ENCODE measurements at regions not wholly inside any gene's neighbourhood (a gene's known extent, or its start where the extent isn't known, plus 50 kb on each side); places are given as distances from the start of the nearest gene placed in this dataset.
"Not testable (repeated sequence)": the region's sequence is repeated elsewhere in the genome, so short reads cannot be mapped to it uniquely, and the experiment has no call there.

GRCh38 chr9:65449886-65450610 is 165.0 kb upstream of the FOXD4L5 start:
- POLR2A ChIA-PET; CTCF ChIA-PET (ENCODE audit: unreplicated experiment): not testable (repeated sequence)

GRCh38 chr9:65449423-65449822 is 164.4 kb upstream of the FOXD4L5 start:
- DNase-seq (ENCODE audit: low spot score), result no peak
- Histone ChIP-seq H3K79me2 (ENCODE audit: insufficient read depth, low read depth, low read length) (no peaks in the 10 kb centered on the region), H3K27ac (ENCODE audit: low read depth, low read length, poor library complexity, severe bottlenecking) (no peak overlapping the region), H3K4me2 (ENCODE audit: low read length) (no peak overlapping the region), H3K36me3 (ENCODE audit: insufficient read depth, low read length) (no peaks in the 10 kb centered on the region), H3K4me1 (ENCODE audit: insufficient read depth, low read length, poor library complexity, severe bottlenecking) (no peaks in the 10 kb centered on the region), H2AFZ (ENCODE audit: low read length) (no peak overlapping the region), H4K20me1 (ENCODE audit: insufficient read depth, low read length) (no peaks in the 10 kb centered on the region), H3K9me3 (ENCODE audit: low read length) (no peaks in the 10 kb centered on the region), H3K4me3 (ENCODE audit: low read depth, low read length, poor library complexity, severe bottlenecking) (no peak overlapping the region), H3K9me2 (ENCODE audit: insufficient read depth, low read length) (no peaks in the 10 kb centered on the region)
- ChIA-PET POLR2A (no interaction called here), CTCF (ENCODE audit: unreplicated experiment) (no interaction called here)
- no peak for TF ChIP-seq EZH2phosphoT487 (IDR thresholded peaks at IDR 0.05; ENCODE audit: borderline replicate concordance, low read depth, low read length)
- TF ChIP-seq, protein P1, sequence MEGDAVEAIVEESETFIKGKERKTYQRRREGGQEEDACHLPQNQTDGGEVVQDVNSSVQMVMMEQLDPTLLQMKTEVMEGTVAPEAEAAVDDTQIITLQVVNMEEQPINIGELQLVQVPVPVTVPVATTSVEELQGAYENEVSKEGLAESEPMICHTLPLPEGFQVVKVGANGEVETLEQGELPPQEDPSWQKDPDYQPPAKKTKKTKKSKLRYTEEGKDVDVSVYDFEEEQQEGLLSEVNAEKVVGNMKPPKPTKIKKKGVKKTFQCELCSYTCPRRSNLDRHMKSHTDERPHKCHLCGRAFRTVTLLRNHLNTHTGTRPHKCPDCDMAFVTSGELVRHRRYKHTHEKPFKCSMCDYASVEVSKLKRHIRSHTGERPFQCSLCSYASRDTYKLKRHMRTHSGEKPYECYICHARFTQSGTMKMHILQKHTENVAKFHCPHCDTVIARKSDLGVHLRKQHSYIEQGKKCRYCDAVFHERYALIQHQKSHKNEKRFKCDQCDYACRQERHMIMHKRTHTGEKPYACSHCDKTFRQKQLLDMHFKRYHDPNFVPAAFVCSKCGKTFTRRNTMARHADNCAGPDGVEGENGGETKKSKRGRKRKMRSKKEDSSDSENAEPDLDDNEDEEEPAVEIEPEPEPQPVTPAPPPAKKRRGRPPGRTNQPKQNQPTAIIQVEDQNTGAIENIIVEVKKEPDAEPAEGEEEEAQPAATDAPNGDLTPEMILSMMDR (conservative IDR thresholded peaks at IDR 0.05; ENCODE audit: low read length), result no peak
- no TSS peak for BruUV-seq (replicated peaks)
- intact Hi-C loops (cut with micrococcal nuclease; ENCODE audit: unreplicated experiment), result no loop called here

More at GRCh38 chr9:65449886-65450610, 165.0 kb upstream of the FOXD4L5 start:
- BruUV-seq (replicated peaks); H3K27ac ChIP-seq (ENCODE audit: low read depth, low read length, poor library complexity, severe bottlenecking); H3K9me3 ChIP-seq (ENCODE audit: low read length); H3K79me2 ChIP-seq (ENCODE audit: insufficient read depth, low read depth, low read length); H4K20me1 ChIP-seq (ENCODE audit: insufficient read depth, low read length); H3K4me1 ChIP-seq (ENCODE audit: insufficient read depth, low read length, poor library complexity, severe bottlenecking); H3K36me3 ChIP-seq (ENCODE audit: insufficient read depth, low read length); H3K4me3 ChIP-seq (ENCODE audit: low read depth, low read length, poor library complexity, severe bottlenecking); H3K9me2 ChIP-seq (ENCODE audit: insufficient read depth, low read length); H3K4me2 ChIP-seq (ENCODE audit: low read length); DNase-seq (ENCODE audit: low spot score); intact Hi-C loops (cut with micrococcal nuclease; ENCODE audit: unreplicated experiment); H2AFZ ChIP-seq (ENCODE audit: low read length): not testable (repeated sequence)

DNA sequence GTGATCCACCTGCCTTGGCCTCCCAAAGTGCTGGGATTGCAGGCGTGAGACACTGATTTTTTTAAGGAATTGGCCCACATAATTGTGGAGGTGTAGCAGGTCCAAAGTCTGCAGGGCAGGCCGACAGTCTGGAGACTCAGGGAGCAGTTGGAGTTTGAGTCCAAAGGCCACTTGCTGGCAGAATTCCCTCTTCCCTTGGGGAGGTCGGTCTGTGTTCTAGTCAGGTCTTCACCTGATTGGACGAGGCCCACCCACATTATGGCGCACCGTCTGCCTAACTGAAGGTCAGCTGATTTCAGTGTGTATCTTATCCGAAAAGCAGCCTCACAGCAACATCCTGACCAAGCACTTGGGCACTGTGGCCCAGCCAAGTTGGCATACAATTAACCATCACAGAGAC is 162.1 kb upstream of the FOXD4L5 start:
- POLR2A ChIA-PET; CTCF ChIA-PET (ENCODE audit: unreplicated experiment); BruUV-seq (replicated peaks): not testable (repeated sequence)

GRCh38 chr9:65445991-65446390 is 161.0 kb upstream of the FOXD4L5 start:
- BruUV-seq (replicated peaks); DNase-seq (ENCODE audit: low spot score); H3K9me3 ChIP-seq (ENCODE audit: low read length); H3K9me2 ChIP-seq (ENCODE audit: insufficient read depth, low read length); H3K4me1 ChIP-seq (ENCODE audit: insufficient read depth, low read length, poor library complexity, severe bottlenecking); POLR2A ChIA-PET; intact Hi-C loops (cut with micrococcal nuclease; ENCODE audit: unreplicated experiment); CTCF ChIA-PET (ENCODE audit: unreplicated experiment); H3K79me2 ChIP-seq (ENCODE audit: insufficient read depth, low read depth, low read length); H3K27ac ChIP-seq (ENCODE audit: low read depth, low read length, poor library complexity, severe bottlenecking); H3K36me3 ChIP-seq (ENCODE audit: insufficient read depth, low read length); H2AFZ ChIP-seq (ENCODE audit: low read length); H4K20me1 ChIP-seq (ENCODE audit: insufficient read depth, low read length); H3K4me2 ChIP-seq (ENCODE audit: low read length); H3K4me3 ChIP-seq (ENCODE audit: low read depth, low read length, poor library complexity, severe bottlenecking): not testable (repeated sequence)

More for the DNA sequence above, 162.1 kb upstream of the FOXD4L5 start:
- H4K20me1 ChIP-seq (ENCODE audit: insufficient read depth, low read length); DNase-seq (ENCODE audit: low spot score); H3K79me2 ChIP-seq (ENCODE audit: insufficient read depth, low read depth, low read length); intact Hi-C loops (cut with micrococcal nuclease; ENCODE audit: unreplicated experiment); H2AFZ ChIP-seq (ENCODE audit: low read length); H3K27ac ChIP-seq (ENCODE audit: low read depth, low read length, poor library complexity, severe bottlenecking); H3K4me1 ChIP-seq (ENCODE audit: insufficient read depth, low read length, poor library complexity, severe bottlenecking); H3K4me2 ChIP-seq (ENCODE audit: low read length); H3K9me2 ChIP-seq (ENCODE audit: insufficient read depth, low read length); H3K36me3 ChIP-seq (ENCODE audit: insufficient read depth, low read length); H3K4me3 ChIP-seq (ENCODE audit: low read depth, low read length, poor library complexity, severe bottlenecking); H3K9me3 ChIP-seq (ENCODE audit: low read length): not testable (repeated sequence)

Measured in OCI-LY7 (cell line).